ENCODE measurements at regions not wholly inside any gene's neighbourhood (a gene's known extent, or its start where the extent isn't known, plus 50 kb on each side); places are given as distances from the start of the nearest gene placed in this dataset.
A peak's percentile ranks its signal among the peaks of the same experiment; 100 is the strongest.
"Not testable (repeated sequence)": the region's sequence is repeated elsewhere in the genome, so short reads cannot be mapped to it uniquely, and the experiment has no call there.

DNA sequence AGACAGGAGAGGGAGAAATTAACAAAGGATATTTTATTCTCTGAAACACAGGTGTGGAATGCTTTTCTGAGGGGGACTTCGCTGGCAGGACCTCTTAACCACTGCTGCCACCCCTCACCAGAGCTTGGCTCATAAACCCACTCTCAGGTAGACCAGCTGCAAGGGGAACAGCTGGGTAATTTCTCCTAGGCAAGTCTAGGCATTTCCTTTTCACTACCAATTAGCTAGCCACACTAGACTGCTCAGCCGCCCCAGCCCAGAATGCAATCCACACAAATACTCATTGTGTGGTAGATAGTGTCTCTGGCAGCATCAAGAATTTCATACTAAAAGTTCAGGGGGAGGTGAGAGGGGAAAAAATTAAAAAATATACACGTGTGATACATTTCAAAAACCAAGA, 267.6 kb upstream of the ID4 start:
- DNase-seq, result no peak

DNA sequence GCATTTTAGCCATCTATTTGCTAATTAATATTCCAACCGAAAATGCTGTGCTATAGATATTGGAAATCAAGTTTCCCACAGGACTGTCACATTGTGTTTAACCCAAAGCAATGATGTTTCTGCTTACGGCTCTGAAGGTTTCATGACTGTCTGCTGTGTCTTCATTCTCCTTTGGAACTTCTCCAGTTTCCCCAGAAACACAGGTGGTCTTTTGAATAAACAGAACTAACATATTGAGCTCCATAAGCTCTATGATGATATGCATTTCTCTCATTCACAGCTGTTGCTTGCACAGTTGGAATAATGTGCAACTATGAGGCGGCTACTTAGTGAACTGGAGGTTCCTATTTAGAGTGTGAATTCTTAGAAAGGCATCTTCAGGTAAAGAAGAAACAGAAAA, 266.0 kb upstream of the ID4 start:
- DNase-seq, result no peak

DNA sequence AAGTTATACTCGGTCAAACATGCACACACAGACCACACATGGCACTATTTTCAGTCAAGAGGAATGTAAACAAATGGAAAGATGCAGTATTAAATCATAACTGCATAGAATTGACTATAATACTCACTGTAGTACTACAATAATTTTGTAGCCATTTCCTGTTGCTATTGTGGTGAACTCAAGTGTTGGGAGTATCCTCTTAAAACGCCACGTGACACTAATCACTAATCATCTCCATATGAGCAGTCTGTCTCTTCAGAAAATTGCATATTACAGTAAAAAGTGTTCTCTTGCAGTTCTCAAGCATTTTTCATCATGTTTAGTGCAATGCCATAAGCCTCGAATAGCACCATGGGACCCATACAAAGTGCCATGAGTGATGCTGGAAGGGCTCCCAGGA, 258.7 kb upstream of the ID4 start:
- DNase-seq, result no peak

DNA sequence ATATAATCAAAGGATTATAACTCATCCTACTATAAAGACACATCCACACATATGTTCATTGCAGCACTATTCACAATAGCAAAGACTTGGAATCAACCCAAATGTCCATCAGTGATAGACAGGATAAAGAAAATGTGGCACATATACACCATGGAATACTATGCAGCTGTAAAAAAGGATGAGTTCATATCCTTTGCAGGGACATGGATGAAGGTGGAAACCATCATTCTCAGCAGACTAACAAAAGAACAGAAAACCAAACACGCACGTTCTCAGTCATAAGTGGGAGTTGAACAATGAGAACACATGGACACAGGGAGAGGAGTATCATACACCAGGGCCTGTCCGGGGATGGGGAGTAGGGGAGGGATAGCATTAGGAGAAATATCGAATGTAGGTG, 253.0 kb upstream of the ID4 start:
- not testable (repeated sequence) for DNase-seq

DNA sequence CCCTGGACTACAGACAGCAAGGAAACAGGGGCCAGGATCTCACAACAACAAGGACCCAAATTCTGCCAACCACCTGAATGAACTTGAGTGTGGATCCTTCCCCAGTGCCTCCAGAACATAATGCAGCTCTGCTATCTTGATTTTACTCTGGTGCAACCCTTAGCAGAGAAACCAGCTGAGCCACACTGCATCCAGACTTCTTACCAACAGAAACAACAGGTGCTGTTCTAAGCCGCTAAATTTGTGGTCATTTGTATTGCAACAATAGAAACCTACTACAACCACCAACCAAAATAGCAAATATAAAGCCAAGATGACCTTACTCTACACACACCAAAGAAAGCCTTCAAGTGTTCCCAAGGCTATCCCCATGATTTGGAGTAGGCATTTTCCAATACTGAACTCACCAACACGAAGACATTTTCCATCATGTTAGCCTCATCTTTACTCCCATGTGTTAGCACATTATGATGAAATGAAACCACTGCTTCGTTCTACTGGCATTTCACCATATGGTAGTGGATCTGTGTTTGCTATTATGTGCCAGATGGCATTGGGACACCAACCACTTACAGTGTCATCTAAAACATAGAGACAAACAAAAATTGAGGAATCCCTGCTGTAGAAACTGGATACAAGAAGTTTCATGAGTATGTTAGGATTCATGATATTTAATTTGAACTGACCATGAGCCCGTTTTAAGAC, 249.8 kb upstream of the ID4 start:
- DNase-seq, result no peak

DNA sequence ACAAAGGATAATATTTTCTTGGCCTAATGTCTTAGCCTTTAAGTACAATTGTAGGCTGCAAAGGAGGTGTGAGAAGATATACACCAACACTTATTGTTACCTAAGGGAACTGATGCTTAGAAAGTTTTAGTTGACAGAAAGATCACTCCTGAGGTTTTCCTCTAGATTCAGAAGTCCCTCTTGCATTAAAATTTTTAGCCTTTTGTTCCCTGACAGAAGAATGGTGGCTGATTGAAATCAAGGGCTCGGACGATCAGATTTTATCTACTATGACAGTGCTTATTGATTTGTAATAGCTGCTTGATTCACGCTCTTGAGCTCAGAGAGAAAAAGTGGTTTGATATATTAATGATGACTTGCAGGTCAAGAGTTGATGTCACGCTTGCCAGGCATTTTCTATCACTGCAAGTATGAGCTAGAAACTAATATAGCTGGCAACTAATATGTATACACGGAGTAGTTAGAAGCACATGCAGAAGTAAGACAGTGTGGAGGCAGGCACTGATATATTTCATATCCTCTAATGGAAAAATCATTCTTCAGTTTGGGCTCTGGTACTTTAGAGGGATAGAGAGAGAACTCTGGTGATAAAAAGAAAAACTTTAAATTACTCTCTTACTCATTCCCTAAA, 246.6 kb upstream of the ID4 start:
- no peak for DNase-seq

DNA sequence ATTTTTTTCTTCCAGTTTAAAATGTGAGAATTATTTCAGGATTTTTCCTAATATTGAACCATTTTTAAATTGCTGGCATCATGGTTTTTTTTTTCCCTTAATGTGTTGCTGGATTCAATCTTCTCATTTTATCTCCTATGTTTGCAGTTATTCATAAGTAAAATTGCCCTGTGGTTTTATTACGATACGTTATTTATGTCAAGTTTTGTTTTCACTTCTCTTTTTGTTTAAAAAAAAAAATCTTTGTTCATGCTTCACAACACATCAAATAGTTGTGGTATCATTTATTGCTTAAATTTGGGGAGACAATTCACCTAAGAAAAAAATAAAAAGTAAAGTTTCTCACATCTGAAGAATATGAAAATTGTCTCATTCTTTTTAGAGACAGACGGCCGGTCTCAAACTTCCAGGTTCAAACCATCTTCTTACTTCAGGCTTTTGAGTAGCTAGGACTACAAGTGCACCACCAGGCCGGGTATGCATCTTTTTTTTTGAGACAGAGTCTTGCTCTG, 239.3 kb upstream of the ID4 start:
- no peak for DNase-seq

DNA sequence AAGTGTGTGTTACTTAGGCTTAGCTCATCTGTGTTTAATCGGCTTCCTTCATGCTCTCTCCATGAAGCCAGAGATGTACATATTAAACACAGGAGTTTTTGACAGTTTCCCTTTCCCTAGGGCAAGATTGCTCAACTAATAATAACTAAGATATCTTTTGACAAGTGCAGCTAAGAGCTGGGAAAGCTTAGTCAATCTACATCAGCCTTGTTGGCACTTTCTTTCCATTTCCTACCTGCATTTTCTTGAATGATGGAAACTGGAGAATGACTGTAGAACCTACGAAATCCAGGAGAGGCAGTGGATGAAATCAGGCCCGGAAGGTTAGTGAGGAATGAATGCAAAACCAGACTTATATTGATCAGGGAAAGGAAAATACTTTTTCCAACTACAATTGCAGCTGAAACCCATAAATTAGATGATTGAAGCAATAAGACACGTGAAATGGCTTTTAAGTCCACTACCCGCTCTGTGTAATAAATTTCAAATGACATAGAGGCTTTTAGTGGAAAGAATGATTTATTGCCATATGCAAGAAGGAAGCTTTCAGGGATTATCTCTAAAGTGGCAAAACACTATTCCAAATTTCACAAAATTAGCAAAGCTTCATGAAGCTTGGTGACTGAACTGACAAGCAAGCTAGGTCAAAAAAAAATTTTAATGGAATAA, 237.2 kb upstream of the ID4 start:
- no peak for DNase-seq

DNA sequence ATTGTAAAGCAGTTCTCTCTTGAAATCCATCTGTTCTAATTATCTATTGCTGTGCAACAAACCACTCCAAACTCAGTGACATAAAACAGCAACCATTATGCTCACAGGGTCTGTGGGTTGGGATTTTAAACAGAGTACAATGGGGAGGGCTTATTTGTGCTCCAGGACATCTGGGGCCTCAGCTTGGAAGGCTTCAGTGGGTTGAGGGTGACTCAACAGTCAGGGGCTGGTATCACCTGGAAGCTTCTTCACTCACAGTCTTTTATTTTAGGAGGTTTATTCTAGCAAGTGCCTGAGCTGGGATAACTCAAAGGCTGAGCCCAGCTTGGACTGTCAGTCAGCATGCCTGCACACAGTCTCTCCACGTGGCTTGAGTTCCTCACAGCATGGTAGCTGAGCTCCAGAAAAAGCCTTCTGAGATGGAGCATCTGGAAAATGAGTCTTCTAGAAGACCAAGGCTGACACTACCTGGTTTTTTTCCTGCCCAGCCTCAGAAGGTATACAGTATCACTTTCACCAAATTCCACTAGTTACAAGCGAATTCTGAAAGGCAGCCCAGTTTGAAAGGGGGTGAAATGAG, 234.6 kb upstream of the ID4 start:
- no peak for DNase-seq

DNA sequence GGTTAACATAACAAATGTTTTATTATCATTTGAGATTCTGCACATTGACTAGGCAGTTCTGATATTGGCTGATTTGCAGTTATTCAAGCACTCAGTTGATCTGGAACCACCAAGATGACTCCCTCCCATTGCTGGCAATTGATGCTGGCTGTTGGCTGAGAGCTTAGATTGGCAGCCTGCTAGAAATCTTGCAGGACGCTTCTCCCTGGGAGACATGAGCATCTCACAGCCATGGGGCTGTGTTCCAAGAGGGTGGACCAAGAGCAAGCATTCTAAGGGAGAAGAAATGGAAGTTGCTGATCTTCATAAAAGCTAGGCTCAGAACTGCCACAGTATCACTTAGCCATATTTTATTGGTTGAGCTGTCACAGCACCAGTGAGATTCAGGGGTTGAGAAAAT, 233.4 kb upstream of the ID4 start:
- DNase-seq, result no peak

DNA sequence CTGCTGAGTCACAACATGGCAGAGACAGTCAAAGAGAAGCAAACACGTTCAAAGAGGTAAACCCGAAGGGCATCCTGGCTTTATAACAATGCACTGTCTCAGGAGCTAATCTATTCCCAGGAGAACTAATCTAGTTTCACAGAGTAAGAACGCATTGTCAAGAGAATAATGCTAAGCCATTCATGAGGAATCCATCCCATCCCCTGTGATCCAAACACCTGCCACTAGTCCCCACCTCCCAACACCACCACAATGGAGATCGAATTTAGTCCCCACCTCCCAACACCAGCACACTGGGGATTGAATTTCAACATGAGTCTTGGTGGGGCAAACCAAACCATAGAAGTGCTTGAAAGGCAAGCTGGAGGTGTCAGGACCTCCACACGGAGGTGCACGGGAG, 231.5 kb upstream of the ID4 start:
- DNase-seq, result no peak

DNA sequence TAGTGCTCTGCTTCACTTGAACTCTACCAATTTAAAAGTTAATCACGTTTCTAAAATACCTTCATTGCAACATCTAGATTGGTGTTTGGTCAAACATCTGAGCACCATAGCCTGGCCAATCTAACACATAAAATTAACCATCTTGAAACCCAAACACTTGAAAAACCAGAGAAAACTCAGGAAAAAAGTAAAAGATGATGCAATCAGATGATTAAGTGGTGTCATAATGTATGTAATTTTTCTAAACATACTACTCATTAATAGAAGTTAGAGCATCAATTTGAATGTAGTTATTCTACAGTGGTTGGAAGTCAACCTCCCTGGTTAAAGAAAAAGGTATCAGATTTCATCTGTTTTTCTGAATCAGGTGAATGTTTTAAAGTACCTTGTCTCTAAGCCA, 228.6 kb upstream of the ID4 start:
- DNase-seq, result no peak

DNA sequence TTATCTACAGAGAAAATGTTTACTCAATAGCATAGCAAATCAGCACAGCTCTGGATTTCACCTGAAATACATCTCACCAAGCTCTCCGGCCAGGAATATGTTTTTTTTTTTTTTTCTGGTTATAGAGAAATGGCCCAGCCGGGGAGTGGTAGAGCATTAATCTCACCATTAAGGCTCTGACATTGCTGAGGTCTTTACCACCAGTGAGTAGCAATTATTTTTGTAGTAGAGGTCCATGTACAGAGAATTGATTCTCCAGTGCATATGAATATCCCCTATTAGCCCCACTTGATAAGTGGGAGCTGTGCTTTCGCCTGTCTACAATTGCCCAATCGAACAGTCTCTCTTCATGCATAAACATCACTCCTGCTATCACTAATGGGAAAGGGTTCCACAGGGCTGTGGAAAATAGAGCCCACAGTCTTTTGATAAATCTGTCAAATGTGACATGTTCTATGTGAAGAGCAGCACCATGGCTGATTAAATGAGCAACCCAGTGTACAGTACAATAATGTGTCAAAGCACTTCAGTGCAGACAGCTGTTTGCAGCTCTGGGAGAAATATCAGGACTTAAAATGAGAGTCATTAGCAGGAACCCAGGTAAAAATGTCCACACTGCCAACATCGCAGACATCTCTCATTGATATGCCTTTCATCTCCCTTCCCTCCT, 227.1 kb upstream of the ID4 start:
- no peak for DNase-seq

DNA sequence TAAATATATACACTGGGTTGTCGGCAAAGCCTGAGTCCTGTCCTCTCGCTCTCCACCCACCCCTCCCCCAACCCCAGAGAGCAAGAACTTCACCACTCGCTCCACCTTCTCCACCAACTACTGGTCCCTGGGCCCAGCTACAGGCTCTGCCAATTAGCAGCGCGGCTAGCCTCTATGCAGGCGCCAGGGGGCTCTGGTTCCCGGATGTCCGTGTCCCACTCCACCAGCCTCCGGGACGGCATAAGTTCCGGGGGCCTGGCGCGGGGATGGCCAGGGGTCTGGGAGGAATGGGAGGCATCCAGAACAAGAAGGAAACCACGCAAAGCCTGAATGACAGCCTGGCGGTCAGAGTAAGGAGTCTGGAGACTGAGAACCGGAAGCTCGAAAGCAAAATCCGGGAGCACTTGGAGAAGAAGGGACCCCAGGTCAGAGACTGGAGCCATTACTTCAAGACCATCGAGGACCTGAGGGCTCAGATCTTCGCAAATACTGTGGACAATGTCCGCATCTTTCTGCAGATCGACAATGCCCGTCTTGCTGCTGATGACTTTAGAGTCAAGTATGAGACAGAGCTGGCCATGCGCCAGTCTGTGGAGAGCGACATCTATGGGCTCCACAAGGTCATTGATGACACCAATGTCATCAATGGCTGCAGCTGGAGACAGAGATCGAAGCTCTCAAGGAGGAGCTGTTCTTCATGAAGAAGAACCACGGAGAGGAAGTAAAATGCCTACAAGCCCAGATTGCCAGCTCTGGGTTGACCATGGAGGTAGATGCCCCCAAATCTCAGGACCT, 224.3 kb upstream of the ID4 start:
- DNase-seq, result peak; percentile 11

DNA sequence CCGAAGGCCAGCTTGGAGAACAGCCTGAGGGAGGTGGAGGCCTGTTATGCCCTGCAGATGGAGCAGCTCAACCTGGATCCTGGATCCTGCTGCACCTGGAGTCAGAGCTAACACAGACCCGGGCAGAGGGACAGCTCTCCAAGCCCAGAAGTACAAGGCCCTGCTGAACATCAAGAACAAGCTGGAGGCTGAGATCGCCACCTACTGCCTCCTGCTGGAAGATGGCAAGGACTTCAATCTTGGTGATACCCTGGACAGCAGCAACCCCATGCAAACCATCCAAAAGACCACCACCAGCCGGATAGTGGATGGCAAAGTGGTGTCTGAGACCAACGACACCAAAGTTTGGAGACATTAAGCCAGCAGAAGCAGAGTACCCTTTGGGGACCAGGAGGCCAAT, 223.5 kb upstream of the ID4 start:
- no peak for DNase-seq

DNA sequence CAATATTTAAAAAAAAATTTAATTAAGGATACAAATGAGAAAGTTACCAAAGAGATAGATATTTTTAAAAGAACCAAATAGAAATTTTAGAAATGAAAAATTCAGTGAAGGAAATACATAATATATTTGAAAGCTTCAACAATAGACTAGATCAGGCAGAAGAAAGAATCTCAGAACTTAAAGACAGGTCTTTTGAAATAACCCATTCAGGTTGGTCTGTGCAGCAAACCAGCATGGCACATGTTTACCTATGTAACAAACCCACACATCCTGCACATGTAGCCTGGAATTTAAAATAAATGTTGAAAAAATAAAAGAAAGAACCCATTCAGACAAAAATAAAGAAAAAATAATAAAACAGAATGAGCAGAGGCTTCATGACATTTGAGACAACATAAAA, 221.1 kb upstream of the ID4 start:
- DNase-seq, result no peak

DNA sequence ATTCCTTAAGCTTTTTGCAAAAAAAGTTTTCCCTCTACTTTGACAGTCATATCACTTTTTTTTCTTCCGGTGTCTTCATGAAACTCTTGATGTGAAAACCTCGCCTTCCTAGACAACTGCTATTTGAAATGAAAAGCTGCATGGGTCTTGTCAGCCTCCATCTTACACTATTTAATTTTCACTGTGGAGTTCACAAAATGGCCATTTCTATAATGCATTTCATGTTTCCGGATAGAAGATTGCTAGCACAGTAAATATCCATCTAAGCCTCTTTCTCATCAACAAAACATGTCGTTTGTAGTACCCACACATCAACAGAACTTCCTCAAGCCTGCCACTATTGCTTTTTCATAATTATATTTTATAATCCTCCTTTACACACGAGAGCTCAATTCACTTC, 204.9 kb upstream of the ID4 start:
- DNase-seq, result no peak

DNA sequence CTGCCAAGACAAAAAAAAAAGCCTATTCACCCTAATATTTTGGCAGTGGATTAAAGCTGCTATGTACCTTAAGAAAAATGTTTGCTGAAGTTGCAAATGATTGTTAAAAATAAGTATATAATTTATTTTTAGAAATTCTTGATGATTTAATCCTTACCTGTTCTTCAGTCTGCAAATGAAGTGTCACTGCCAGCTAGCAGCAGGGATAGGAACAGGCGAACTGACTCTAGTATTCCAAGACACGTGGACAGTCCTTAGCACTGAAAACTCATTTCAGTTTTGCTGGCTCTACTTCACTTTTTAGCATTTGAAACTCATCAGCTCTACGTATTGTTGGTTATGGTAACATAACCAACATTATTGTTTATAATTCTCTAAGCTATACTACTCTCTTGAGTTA, 204.4 kb upstream of the ID4 start:
- DNase-seq, result no peak

DNA sequence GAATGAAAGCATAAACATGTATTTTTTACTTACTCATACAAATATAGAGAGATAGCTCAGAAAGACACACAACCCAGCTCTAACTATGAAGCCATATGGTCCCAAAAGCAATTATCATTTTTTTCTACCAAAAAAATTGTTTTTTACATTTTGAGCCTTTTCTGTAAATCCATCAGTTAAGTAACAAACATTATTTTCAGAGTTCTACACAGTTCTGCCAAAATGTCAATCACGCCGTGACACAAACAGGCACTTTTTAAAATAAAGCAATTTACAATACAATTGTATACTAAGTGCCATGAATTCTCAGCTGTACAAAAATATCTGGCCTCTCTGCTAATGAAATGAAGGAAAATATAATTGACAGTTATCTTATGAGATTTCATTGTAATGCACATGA, 201.4 kb upstream of the ID4 start:
- no peak for DNase-seq

DNA sequence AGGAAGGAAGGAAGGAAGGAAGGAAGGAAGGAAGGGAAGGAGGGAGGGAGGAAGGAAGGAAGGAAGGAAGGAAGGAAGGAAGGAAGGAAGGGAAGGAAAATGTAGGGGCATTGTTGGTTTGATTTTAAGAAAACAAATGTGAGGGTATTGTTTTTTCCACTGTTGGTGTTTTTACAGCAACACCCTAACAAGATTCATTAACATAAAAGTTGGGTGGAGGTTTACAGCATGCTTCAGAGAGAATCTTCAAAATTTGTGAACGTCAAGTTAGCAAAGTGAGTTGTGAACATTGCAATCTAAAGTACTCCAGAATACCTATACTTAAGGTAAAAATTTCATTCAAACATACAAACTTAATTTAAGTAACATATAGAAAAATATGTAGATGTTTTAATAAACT, 200.2 kb upstream of the ID4 start:
- no peak for DNase-seq

DNA sequence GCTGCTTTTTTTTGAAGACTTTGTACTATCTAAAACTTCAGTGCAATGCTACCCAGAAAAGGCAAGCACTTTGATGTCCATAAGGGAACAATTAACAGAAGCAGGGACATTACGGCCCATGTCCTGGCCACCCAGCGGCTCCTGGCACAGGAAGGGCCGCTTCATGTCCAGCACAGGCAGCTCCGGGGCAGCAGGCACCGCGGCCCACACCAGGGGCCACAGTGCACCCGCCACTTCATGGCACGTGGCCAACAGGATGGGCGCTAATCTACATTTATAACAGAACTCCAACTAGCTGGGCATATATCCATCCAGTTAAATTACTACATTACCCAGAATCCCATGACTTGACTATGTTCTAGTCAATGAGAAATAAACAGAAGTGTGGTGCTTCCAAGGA, 198.2 kb upstream of the ID4 start:
- DNase-seq, result no peak

DNA sequence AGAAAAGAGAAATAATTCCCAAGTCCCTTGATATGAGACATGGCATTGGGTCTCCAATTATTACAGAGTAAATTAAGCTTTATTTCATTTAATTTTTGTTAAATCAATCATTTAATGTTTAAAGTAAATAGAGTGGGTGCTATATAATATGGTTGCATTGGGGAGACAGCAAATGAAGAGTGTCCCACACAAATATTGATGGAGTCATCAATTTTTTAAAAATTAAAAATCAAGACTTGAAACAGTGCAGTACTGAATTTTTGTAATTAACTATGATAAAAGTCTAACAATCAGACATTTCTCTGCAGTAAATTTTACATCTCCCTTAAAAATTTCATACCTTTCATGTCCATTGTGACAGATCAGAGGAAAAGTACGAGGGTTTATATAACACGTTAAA, 193.9 kb upstream of the ID4 start:
- no peak for DNase-seq

DNA sequence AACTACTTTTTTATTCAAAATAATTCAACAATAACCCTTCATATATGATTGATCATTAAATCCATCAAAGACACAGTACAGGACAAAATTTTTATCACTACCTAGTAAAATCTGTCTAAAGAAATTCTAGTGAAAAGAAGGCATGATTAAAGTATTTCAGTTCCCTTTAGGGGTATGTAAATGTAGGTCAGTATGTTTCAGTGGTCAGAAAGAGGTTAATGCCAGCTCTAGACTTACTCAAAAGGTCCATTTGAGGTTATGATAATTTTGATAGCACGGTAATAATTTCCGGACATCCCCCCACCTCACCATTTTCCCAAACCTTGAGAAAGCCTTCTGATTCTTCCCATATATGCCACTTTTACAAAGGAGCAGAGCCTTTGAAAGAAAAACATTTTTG, 193.5 kb upstream of the ID4 start:
- no peak for DNase-seq

All from OCI-M1 (cell line).